NCI-H345 treated with DMSO at 0.1 percent for 48 hours (cell line): ENCODE measurements at regions not wholly inside any gene's neighbourhood (a gene's known extent, or its start where the extent isn't known, plus 50 kb on each side); places are given as distances from the start of the nearest gene placed in this dataset.
"Not testable (repeated sequence)": the region's sequence is repeated elsewhere in the genome, so short reads cannot be mapped to it uniquely, and the experiment has no call there.

Experiments
- DNase-seq: peaks from one replicate; lab custom pipeline; 2025; ENCODE audit not compliant: unreplicated experiment; lab: John Stamatoyannopoulos, UW

- DNase-seq, result no peak
Measured at GRCh38 chr4:72942565-72942964, 127.0 kb downstream of the COX18 start.

GRCh38 chr4:72938516-72938915 lies 131.0 kb downstream of the COX18 start:
- DNase-seq, result no peak

GRCh38 chr4:72935462-72935861 lies 134.1 kb downstream of the COX18 start:
- no peak for DNase-seq

- DNase-seq, result no peak
Measured at GRCh38 chr4:72933029-72933428, 136.5 kb downstream of the COX18 start.

- no peak for DNase-seq
Measured at GRCh38 chr4:72931346-72931745, 138.2 kb downstream of the COX18 start.

GRCh38 chr4:72929596-72930274 lies 139.8 kb downstream of the COX18 start:
- not testable (repeated sequence) for DNase-seq

- DNase-seq, result no peak
Measured at GRCh38 chr4:72924814-72925213, 144.7 kb downstream of the COX18 start.

GRCh38 chr4:72919937-72920336 lies 149.6 kb downstream of the COX18 start:
- DNase-seq, result no peak

- no peak for DNase-seq
Measured at GRCh38 chr4:72919464-72919863, 150.1 kb downstream of the COX18 start.

GRCh38 chr4:72918362-72918761 lies 151.2 kb downstream of the COX18 start:
- DNase-seq, result no peak

- no peak for DNase-seq
Measured at GRCh38 chr4:72911316-72911715, 158.2 kb downstream of the COX18 start.

GRCh38 chr4:72909461-72909860 lies 160.1 kb downstream of the COX18 start:
- no peak for DNase-seq

GRCh38 chr4:72902354-72902753 lies 167.2 kb downstream of the COX18 start:
- no peak for DNase-seq

GRCh38 chr4:72901553-72901952 lies 168.0 kb downstream of the COX18 start:
- no peak for DNase-seq

GRCh38 chr4:72900952-72901351 lies 168.6 kb downstream of the COX18 start:
- DNase-seq, result no peak

- no peak for DNase-seq
Measured at GRCh38 chr4:72899621-72900020, 169.9 kb downstream of the COX18 start.

GRCh38 chr4:72899214-72899613 lies 170.3 kb downstream of the COX18 start:
- DNase-seq, result no peak

GRCh38 chr4:72896515-72896914 lies 173.0 kb downstream of the COX18 start:
- DNase-seq, result no peak

- DNase-seq, result no peak
Measured at GRCh38 chr4:72895408-72895807, 174.1 kb downstream of the COX18 start.

GRCh38 chr4:72893354-72894066 lies 176.0 kb downstream of the COX18 start:
- DNase-seq, result no peak

- DNase-seq, result no peak
Measured at GRCh38 chr4:72888331-72888730, 181.2 kb downstream of the COX18 start.

- DNase-seq, result no peak
Measured at GRCh38 chr4:72887152-72887551, 182.4 kb downstream of the COX18 start.

GRCh38 chr4:72886602-72887001 lies 182.9 kb downstream of the COX18 start:
- DNase-seq, result no peak
